GM23338 (cell line): ENCODE measurements at regions not wholly inside any gene's neighbourhood (a gene's known extent, or its start where the extent isn't known, plus 50 kb on each side); places are given as distances from the start of the nearest gene placed in this dataset.

Source experiments
- CREB1 ChIP-seq: fragments of 250-450 bp; sonication (Bioruptor Pico); IDR thresholded peaks from 2 replicates; pipeline ENCODE4 v1.5.0; 2020; ENCODE audit warnings: low read depth, mild to moderate bottlenecking, moderate library complexity
- CTCF ChIP-seq, 2 experiments: fragments of 200-600 bp in 1 of 2; sonication (generic) in 1 of 2; conservative IDR thresholded peaks; 2 replicates each; pipeline versions ENCODE4 v1.5.1 to v1.6.1; 2016 to 2017; ENCODE audit warnings: antibody characterized with exemption in 2 of 2, low read depth in 2 of 2, mild to moderate bottlenecking in 2 of 2, moderate library complexity in 1 of 2
- ETS1 ChIP-seq: IDR thresholded peaks from 2 replicates; pipeline ENCODE4 v1.6.1; 2016; ENCODE audit warnings: antibody characterized with exemption
- EZH2 ChIP-seq: fragments of 200-600 bp; sonication (generic); IDR thresholded peaks from one replicate; pipeline ENCODE4 v1.8.0; 2017; ENCODE audit warnings: antibody characterized with exemption, mild to moderate bottlenecking, low read depth; ENCODE audit not compliant: unreplicated experiment
- EZH2phosphoT487 ChIP-seq: fragments of 200-600 bp; sonication (generic); IDR thresholded peaks from one replicate; pipeline ENCODE4 v1.8.1; 2018; ENCODE audit warnings: antibody characterized with exemption; ENCODE audit not compliant: unreplicated experiment
- JUNB ChIP-seq: IDR thresholded peaks from one replicate; pipeline ENCODE4 v1.6.1; 2016; ENCODE audit warnings: antibody characterized with exemption; ENCODE audit not compliant: unreplicated experiment
- NANOG ChIP-seq: IDR thresholded peaks from 2 replicates; pipeline ENCODE4 v1.6.1; 2016; ENCODE audit warnings: antibody characterized with exemption, borderline replicate concordance
- POLR2AphosphoS5 ChIP-seq: IDR thresholded peaks from 2 replicates; pipeline ENCODE4 v1.6.1; 2016; ENCODE audit warnings: antibody characterized with exemption, low read depth
- REST ChIP-seq: IDR thresholded peaks from one replicate; pipeline ENCODE4 v1.6.1; 2018; ENCODE audit warnings: antibody characterized with exemption; ENCODE audit not compliant: unreplicated experiment
- STAT1 ChIP-seq: IDR thresholded peaks from one replicate; pipeline ENCODE4 v1.6.1; 2016; ENCODE audit warnings: antibody characterized with exemption; ENCODE audit not compliant: unreplicated experiment
- ZNF114 ChIP-seq: fragments of 250-450 bp; sonication (Bioruptor Pico); IDR thresholded peaks from 2 replicates; pipeline ENCODE4 v1.5.0; 2020; ENCODE audit warnings: mild to moderate bottlenecking, moderate library complexity
- ZNF331 ChIP-seq: fragments of 250-450 bp; sonication (Bioruptor Pico); IDR thresholded peaks from 2 replicates; pipeline ENCODE4 v1.5.0; 2020; ENCODE audit warnings: low read depth, mild to moderate bottlenecking, moderate library complexity

GRCh38 chr2:59874971-59875755 is 678.3 kb downstream of the BCL11A start:
- TF ChIP-seq CTCF (conservative IDR thresholded peaks at IDR 0.05; ENCODE audit: low read depth in 2 of 2) (no peak), POLR2AphosphoS5 (no peak), EZH2phosphoT487 (no peak), REST (no peak), JUNB (no peak), STAT1 (no peak), ETS1 (no peak), EZH2 (no peak), CREB1 (CRISPR knock-in tag) (no peak), NANOG (no peak), ZNF114 (no peak), ZNF331 (CRISPR knock-in tag) (no peak)
